ENCODE measurements at regions not wholly inside any gene's neighbourhood (a gene's known extent, or its start where the extent isn't known, plus 50 kb on each side); places are given as distances from the start of the nearest gene placed in this dataset.
"Not testable (repeated sequence)": the region's sequence is repeated elsewhere in the genome, so short reads cannot be mapped to it uniquely, and the experiment has no call there.

DNA sequence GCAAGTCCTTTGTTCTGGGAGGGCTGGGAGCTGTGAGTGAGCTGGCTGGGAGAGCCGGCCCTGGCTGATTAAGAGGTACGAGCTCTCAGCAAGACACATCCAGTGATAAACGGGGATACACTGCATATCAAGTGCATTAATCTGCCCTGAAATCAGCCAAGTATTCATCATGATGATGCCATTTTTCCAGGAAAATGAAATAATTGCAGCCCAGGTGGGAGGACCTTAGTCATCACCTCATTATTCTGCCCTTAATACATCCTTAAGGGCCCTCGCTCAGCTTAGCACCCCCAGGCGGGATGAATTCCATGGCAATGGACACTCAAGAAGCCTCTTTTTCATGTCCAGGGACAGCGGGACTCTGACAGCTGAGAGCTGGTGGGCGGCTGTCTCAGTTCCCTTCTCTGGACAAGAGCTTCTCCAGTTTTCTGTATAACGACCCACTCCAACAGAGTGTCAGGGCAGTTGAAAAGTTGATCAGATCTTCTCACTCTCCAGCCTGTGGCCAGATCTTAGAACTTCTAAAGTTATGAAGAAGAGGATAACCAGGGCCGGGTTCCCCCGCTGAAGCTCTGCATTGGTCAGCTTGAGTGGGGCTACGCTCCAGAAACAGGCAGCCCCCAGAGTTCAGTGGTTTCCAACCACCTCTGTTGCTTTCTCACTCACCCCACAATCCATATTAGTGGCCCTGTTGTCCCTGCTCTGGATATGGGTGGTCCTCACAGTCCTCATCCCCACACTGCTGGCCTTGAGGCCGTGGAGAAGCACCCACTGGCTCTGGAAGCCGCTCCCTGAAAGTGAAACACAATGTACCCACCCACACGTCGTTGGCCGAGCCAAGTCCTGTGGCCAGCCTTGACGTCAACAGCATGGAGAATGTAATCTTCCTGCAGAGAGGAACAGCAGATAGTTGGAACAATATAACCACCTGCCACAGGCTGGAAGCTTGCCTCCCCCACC is 306.2 kb upstream of the DIO3 start:
- DNase-seq (no peak), ATAC-seq (no peak)
- no peak overlapping the region for H3K27ac ChIP-seq
- WGBS (ENCODE audit: insufficient coverage, low coverage, low lambda C conversion rate, missing lambda C conversion rate) = 72% methylated on average over 8 of the region's 17 CpGs
- H3K27me3 ChIP-seq = no peaks in the 10 kb centered on the region
- H3K4me3 ChIP-seq = no peak overlapping the region
- intact Hi-C loops (cut with DNase I) = no loop called here
- no peaks in the 10 kb centered on the region for H3K4me1 ChIP-seq
- no peaks in the 10 kb centered on the region for H3K9me3 ChIP-seq
- H3K36me3 ChIP-seq = no peaks in the 10 kb centered on the region
- TF ChIP-seq, protein P1, sequence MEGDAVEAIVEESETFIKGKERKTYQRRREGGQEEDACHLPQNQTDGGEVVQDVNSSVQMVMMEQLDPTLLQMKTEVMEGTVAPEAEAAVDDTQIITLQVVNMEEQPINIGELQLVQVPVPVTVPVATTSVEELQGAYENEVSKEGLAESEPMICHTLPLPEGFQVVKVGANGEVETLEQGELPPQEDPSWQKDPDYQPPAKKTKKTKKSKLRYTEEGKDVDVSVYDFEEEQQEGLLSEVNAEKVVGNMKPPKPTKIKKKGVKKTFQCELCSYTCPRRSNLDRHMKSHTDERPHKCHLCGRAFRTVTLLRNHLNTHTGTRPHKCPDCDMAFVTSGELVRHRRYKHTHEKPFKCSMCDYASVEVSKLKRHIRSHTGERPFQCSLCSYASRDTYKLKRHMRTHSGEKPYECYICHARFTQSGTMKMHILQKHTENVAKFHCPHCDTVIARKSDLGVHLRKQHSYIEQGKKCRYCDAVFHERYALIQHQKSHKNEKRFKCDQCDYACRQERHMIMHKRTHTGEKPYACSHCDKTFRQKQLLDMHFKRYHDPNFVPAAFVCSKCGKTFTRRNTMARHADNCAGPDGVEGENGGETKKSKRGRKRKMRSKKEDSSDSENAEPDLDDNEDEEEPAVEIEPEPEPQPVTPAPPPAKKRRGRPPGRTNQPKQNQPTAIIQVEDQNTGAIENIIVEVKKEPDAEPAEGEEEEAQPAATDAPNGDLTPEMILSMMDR (IDR thresholded peaks at IDR 0.05) = no peak
- no peak for TF ChIP-seq POLR2A (IDR thresholded peaks at IDR 0.05)

DNA sequence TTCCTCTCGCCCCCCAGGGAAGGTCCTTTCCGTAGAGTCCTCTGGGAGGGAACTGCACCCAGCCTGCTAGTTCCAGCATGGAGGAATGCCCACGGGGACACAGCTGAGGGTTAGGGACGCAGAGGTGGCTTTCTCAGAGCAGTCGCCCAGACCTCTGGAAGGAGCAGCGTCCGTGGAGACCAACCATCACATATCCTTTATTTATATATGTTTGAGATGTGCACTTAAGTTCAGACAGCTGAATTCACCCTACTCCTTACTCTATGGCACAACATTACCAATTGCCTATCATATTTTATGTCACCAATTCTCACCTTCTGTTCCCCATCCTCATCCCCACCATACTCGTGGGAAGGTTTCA is 305.6 kb upstream of the DIO3 start:
- no peak for TF ChIP-seq POLR2A (IDR thresholded peaks at IDR 0.05)
- H3K27me3 ChIP-seq = no peaks in the 10 kb centered on the region
- no peaks in the 10 kb centered on the region for H3K9me3 ChIP-seq
- no peak for DNase-seq
- H3K4me1 ChIP-seq = no peaks in the 10 kb centered on the region
- no peaks in the 10 kb centered on the region for H3K36me3 ChIP-seq
- no peak overlapping the region for H3K4me3 ChIP-seq
- no peak overlapping the region for H3K27ac ChIP-seq
- 76% methylated on average over 6 of the region's 8 CpGs for WGBS (ENCODE audit: insufficient coverage, low coverage, low lambda C conversion rate, missing lambda C conversion rate)
- ATAC-seq = no peak
- intact Hi-C loops (cut with DNase I) = no loop called here

DNA sequence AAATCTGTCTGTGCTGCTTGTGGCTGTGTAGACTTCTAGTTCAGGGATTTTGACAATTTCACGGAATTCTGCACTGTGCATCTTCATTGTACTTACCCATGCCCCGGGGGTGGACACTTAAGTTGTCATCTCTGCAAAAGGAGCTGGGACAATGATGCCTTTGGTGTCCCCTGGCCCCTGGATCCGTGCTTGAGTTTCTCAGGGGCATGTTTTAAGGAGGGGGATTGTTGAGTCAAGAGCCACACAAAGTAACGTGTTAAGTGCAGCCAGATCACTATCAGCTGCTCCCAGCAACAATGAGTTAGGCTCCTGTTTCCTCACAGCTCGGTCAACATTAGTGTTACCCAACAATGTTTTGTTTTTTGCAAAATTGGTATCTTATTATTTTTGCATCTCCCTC is 305.0 kb upstream of the DIO3 start:
- no peak overlapping the region for H3K4me3 ChIP-seq
- DNase-seq (no peak), ATAC-seq (no peak)
- no peak overlapping the region for H3K27ac ChIP-seq
- H3K9me3 ChIP-seq = no peaks in the 10 kb centered on the region
- H3K27me3 ChIP-seq = no peaks in the 10 kb centered on the region
- intact Hi-C loops (cut with DNase I) = no loop called here
- 43% methylated on average over 5 of the region's 5 CpGs for WGBS (ENCODE audit: insufficient coverage, low coverage, low lambda C conversion rate, missing lambda C conversion rate)
- H3K4me1 ChIP-seq = no peaks in the 10 kb centered on the region
- no peak for TF ChIP-seq POLR2A (IDR thresholded peaks at IDR 0.05)
- TF ChIP-seq, protein P1 (IDR thresholded peaks at IDR 0.05) = no peak
- no peaks in the 10 kb centered on the region for H3K36me3 ChIP-seq

DNA sequence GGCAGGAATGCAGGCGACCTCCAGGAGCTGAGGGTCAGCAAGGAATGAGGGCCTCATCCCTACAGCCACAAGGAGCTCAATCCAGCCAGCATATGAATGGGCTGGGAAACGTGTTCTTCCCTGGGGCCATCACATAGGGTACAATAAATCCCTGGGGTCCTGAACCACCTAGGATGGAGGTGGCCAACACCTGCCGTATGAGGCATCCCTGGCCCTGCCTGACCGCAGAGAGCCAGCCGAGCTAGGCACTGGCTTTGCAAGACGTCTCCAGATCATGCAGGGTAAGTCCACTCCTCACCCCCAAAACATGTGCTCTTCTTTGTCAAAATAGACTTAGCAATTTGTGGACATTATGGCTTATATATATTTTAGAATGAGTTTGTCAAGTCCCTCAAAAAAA is 303.7 kb upstream of the DIO3 start:
- intact Hi-C loops (cut with DNase I) = no loop called here
- ATAC-seq = no peak
- WGBS (ENCODE audit: insufficient coverage, low coverage, low lambda C conversion rate, missing lambda C conversion rate) = 67% methylated on average over 1 of the region's 6 CpGs

DNA sequence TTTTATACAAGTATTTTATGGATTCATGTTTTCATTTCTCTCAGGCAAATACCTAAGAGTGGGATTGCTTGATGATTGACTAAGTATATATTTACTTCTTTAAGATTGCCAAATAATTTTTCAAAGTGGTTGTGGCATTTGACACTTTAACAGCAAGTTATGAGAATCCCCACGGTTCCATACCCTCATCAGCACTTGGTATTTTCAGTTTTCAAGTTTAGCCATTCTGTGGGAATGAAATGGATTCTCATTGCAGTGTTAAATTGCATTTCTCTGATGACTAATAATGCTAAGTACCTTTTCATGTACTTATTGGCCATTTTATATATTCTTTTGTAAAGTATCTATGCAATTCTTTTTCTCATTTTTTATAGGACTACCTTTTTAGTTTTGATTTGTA is 301.5 kb upstream of the DIO3 start:
- no peak for ATAC-seq
- H3K27me3 ChIP-seq = no peaks in the 10 kb centered on the region
- no peak overlapping the region for H3K27ac ChIP-seq
- no peaks in the 10 kb centered on the region for H3K4me1 ChIP-seq
- no peak overlapping the region for H3K4me3 ChIP-seq
- intact Hi-C loops (cut with DNase I) = no loop called here
- no peaks in the 10 kb centered on the region for H3K36me3 ChIP-seq
- TF ChIP-seq, protein P1 (IDR thresholded peaks at IDR 0.05) = no peak
- no peak for TF ChIP-seq POLR2A (IDR thresholded peaks at IDR 0.05)
- 58% methylated on average over 1 of the region's 1 CpG for WGBS (ENCODE audit: insufficient coverage, low coverage, low lambda C conversion rate, missing lambda C conversion rate)
- no peaks in the 10 kb centered on the region for H3K9me3 ChIP-seq
- no peak for DNase-seq

More for the DNA sequence above, 303.7 kb upstream of the DIO3 start:
- no peak overlapping the region for H3K4me3 ChIP-seq
- H3K4me1 ChIP-seq = no peaks in the 10 kb centered on the region
- H3K27ac ChIP-seq = no peak overlapping the region
- no peak for DNase-seq
- TF ChIP-seq POLR2A (IDR thresholded peaks at IDR 0.05) = no peak
- TF ChIP-seq, protein P1 (IDR thresholded peaks at IDR 0.05) = no peak
- H3K36me3 ChIP-seq = no peaks in the 10 kb centered on the region
- no peaks in the 10 kb centered on the region for H3K9me3 ChIP-seq
- no peaks in the 10 kb centered on the region for H3K27me3 ChIP-seq

DNA sequence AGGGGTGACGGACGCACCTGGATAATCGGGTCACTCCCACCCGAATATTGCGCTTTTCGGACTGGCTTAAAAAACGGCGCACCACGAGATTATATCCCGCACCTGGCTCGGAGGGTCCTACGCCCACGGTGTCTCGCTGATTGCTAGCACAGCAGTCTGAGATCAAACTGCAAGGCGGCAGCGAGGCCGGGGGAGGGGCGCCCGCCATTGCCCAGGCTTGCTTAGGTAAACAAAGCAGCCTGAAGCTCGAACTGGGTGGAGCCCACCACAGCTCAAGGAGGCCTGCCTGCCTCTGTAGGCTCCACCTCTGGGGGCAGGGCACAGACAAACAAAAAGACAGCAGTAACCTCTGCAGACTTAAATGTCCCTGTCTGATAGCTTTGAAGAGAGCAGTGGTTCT is 294.9 kb upstream of the DIO3 start:
- H3K27ac ChIP-seq; ATAC-seq; H3K4me3 ChIP-seq; H3K27me3 ChIP-seq; H3K4me1 ChIP-seq; H3K36me3 ChIP-seq; DNase-seq; intact Hi-C loops (cut with DNase I); H3K9me3 ChIP-seq: not testable (repeated sequence)
- WGBS (ENCODE audit: insufficient coverage, low coverage, low lambda C conversion rate, missing lambda C conversion rate) = 88% methylated on average over 13 of the region's 20 CpGs

All from right lobe of liver (tissue), 6 donors.